Panc1 (cell line): ENCODE measurements at regions not wholly inside any gene's neighbourhood (a gene's known extent, or its start where the extent isn't known, plus 50 kb on each side); places are given as distances from the start of the nearest gene placed in this dataset.

Source experiments
- ATAC-seq: fragments of 200-7000 bp; cut with Tn5 transposase; 2 replicates; pipeline ENCODE4 v1.9.1; 2020; ENCODE audit warnings: mild to moderate bottlenecking, moderate library complexity
- BruUV-seq: library from RNA; stranded (reverse); fragments of 400-500 nt; replicated peaks from 2 replicates; lab custom pipeline; 2021; lab: Mats Ljungman, UMichigan
- CTCF ChIA-PET: fragments of 300-600 bp; sonication (Branson Sonifier 250); formaldehyde crosslinking; loops from one replicate; lab custom pipeline; 2022; ENCODE audit warnings: antibody characterized with exemption; lab: Charles Lee
- POLR2A ChIA-PET: fragments of 300-600 bp; sonication (Branson Sonifier 250); formaldehyde crosslinking; loops from one replicate; lab custom pipeline; 2022; ENCODE audit warnings: antibody characterized with exemption; lab: Charles Lee
- DNase-seq: peaks from one replicate; pipeline ENCODE4 v3.0.0-alpha.2; 2010; ENCODE audit warnings: low read depth, low spot score
- H3K27ac ChIP-seq: 2 replicates; pipeline ENCODE4 v1.5.1; 2011; ENCODE audit warnings: mild to moderate bottlenecking, low read length, inconsistent platforms
- H3K27me3 ChIP-seq: fragments of 200-500 bp; sonication (Bioruptor generic); 2 replicates; pipeline ENCODE4 v1.6.0; 2014; ENCODE audit warnings: low read length, inconsistent platforms; ENCODE audit not compliant: control insufficient read depth, insufficient read depth
- H3K36me3 ChIP-seq: fragments of 200-500 bp; sonication (Bioruptor generic); 2 replicates; pipeline ENCODE4 v1.5.1; 2014; ENCODE audit warnings: inconsistent platforms, mild to moderate bottlenecking, low read length, moderate library complexity; ENCODE audit not compliant: control insufficient read depth, insufficient read depth
- H3K4me1 ChIP-seq: 2 replicates; pipeline ENCODE4 v1.5.1; 2011; ENCODE audit warnings: inconsistent platforms, mild to moderate bottlenecking, low read length, moderate library complexity; ENCODE audit not compliant: control insufficient read depth, insufficient read depth
- H3K4me3 ChIP-seq, 2 experiments: 2 replicates each; pipeline ENCODE4 v1.5.1; 2011 to 2012; ENCODE audit warnings: low read depth in 2 of 2, low read length in 2 of 2, mild to moderate bottlenecking in 2 of 2, inconsistent platforms in 1 of 2, moderate library complexity in 1 of 2
- H3K9me3 ChIP-seq: fragments of 200-500 bp; sonication (Bioruptor generic); 2 replicates; pipeline ENCODE4 v1.5.1; 2014; ENCODE audit warnings: low read depth, mild to moderate bottlenecking, inconsistent platforms, low read length, moderate library complexity; ENCODE audit not compliant: control insufficient read depth, insufficient read depth
- CTCF ChIP-seq: fragments of 450-650 bp; IDR thresholded peaks from 2 replicates; pipeline ENCODE4 v1.5.1; 2017; ENCODE audit warnings: mild to moderate bottlenecking
- POLR2AphosphoS5 ChIP-seq: IDR thresholded peaks from 2 replicates; pipeline ENCODE4 v1.6.1; 2012; ENCODE audit warnings: mild to moderate bottlenecking, low read depth, low read length, moderate library complexity
- SIN3A ChIP-seq: IDR thresholded peaks from 2 replicates; pipeline ENCODE4 v1.6.1; 2012; ENCODE audit warnings: low read depth, mild to moderate bottlenecking, low read length, moderate library complexity, borderline replicate concordance; ENCODE audit not compliant: insufficient read depth
- TCF7L2 ChIP-seq: IDR thresholded peaks from 2 replicates; pipeline ENCODE4 v1.6.1; 2011; ENCODE audit warnings: mild to moderate bottlenecking, low read depth, low read length, inconsistent platforms
- in situ Hi-C: cut with HindIII; loops from 2 replicates; pipeline ENCODE4 v1.10.0; 2016; ENCODE audit warnings: low sequenced_read_pairs, low pct_unique_long_range_greater_than_20kb
- intact Hi-C: fragments of 100-400 bp; cut with micrococcal nuclease; formaldehyde crosslinking; loops from one replicate; pipeline ENCODE4 v1.10.0; 2022; ENCODE audit not compliant: unreplicated experiment
- TF ChIP-seq, protein P1 (sequence below), 2 experiments: IDR thresholded peaks; 2 replicates each; pipeline ENCODE4 v1.6.1; 2011 to 2012; ENCODE audit warnings: low read depth in 2 of 2, control low read depth in 1 of 2, low read length in 1 of 2, mild to moderate bottlenecking in 1 of 2, moderate library complexity in 1 of 2; ENCODE audit not compliant: insufficient read depth in 1 of 2

DNA sequence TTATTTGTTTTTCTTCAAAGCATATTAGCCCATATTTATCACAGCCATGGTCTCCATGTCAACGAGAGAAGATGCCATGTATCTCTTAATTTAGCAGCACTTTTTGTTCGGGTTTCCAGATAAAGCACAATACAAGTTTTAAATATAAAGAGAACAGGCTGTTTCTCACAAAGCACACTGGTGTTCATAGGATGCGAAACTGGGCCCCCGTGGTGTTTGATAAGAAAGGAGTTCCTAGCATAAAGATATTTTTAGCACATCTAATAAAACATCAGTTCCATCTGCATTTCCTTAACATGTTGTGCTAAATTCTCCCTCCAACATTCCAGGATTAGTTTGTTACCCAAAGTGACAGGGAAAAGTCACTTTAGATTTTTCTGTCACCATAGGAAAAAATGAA lies 72.4 kb upstream of the EDNRB start:
- Histone ChIP-seq H3K27ac (no peak overlapping the region), H3K27me3 (no peaks in the 10 kb centered on the region), H3K9me3 (no peaks in the 10 kb centered on the region), H3K4me3 (no peak overlapping the region), H3K4me1 (no peaks in the 10 kb centered on the region), H3K36me3 (no peaks in the 10 kb centered on the region)
- ATAC-seq (no peak), DNase-seq (no peak)
- no TSS peak for BruUV-seq
- TF ChIP-seq POLR2AphosphoS5 (no peak), CTCF (no peak), SIN3A (no peak), TCF7L2 (no peak)
- TF ChIP-seq, protein P1, sequence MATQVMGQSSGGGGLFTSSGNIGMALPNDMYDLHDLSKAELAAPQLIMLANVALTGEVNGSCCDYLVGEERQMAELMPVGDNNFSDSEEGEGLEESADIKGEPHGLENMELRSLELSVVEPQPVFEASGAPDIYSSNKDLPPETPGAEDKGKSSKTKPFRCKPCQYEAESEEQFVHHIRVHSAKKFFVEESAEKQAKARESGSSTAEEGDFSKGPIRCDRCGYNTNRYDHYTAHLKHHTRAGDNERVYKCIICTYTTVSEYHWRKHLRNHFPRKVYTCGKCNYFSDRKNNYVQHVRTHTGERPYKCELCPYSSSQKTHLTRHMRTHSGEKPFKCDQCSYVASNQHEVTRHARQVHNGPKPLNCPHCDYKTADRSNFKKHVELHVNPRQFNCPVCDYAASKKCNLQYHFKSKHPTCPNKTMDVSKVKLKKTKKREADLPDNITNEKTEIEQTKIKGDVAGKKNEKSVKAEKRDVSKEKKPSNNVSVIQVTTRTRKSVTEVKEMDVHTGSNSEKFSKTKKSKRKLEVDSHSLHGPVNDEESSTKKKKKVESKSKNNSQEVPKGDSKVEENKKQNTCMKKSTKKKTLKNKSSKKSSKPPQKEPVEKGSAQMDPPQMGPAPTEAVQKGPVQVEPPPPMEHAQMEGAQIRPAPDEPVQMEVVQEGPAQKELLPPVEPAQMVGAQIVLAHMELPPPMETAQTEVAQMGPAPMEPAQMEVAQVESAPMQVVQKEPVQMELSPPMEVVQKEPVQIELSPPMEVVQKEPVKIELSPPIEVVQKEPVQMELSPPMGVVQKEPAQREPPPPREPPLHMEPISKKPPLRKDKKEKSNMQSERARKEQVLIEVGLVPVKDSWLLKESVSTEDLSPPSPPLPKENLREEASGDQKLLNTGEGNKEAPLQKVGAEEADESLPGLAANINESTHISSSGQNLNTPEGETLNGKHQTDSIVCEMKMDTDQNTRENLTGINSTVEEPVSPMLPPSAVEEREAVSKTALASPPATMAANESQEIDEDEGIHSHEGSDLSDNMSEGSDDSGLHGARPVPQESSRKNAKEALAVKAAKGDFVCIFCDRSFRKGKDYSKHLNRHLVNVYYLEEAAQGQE (IDR thresholded peaks at IDR 0.05; ENCODE audit: insufficient read depth in 1 of 2, low read depth in 2 of 2, low read length in 1 of 2) = no peak
- in situ Hi-C loops = no loop called here
- ChIA-PET POLR2A (no interaction called here), CTCF (no interaction called here)
- intact Hi-C loops = no loop called here

DNA sequence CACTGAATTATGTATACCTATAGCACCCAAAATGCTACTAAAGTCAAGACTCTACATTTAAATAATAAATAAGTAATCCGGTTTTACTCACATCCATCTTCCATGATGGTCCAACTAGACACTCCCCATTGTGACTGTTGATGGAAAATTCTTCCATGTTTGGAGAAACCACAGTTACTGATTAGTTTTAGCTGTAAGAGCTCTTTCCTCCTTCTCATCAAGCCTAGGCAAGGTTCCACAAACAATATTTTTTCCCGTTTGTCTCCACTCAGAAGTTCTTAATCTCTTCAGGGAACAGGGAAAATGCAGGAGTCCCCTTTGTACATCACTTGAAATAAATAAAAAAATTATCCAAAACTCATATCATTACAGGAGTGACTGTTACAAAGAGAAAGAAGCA lies 70.7 kb upstream of the EDNRB start:
- DNase-seq (no peak), ATAC-seq (no peak)
- in situ Hi-C loops (no loop called here), intact Hi-C loops (no loop called here)
- no TSS peak for BruUV-seq
- Histone ChIP-seq H3K4me3 (no peak overlapping the region), H3K4me1 (no peaks in the 10 kb centered on the region), H3K36me3 (no peaks in the 10 kb centered on the region), H3K27ac (no peak overlapping the region), H3K9me3 (no peaks in the 10 kb centered on the region), H3K27me3 (no peaks in the 10 kb centered on the region)
- ChIA-PET CTCF (no interaction called here), POLR2A (no interaction called here)
- TF ChIP-seq SIN3A = no peak
- TF ChIP-seq CTCF = no peak
- no peak for TF ChIP-seq TCF7L2
- TF ChIP-seq POLR2AphosphoS5 = no peak
- TF ChIP-seq, protein P1 (IDR thresholded peaks at IDR 0.05; ENCODE audit: insufficient read depth in 1 of 2, low read depth in 2 of 2, low read length in 1 of 2) = no peak
